SK-N-SH (cell line): ENCODE measurements at regions not wholly inside any gene's neighbourhood (a gene's known extent, or its start where the extent isn't known, plus 50 kb on each side); places are given as distances from the start of the nearest gene placed in this dataset.
"Not testable (repeated sequence)": the region's sequence is repeated elsewhere in the genome, so short reads cannot be mapped to it uniquely, and the experiment has no call there.

ENCODE experiments used
- CTCF ChIA-PET: fragments of 300-600, 350-600 bp; formaldehyde crosslinking; extraction: SDS; loops from one replicate; lab custom pipeline; 2021; lab: Yijun Ruan, JAX
- POLR2A ChIA-PET: fragments of 350-600 bp; sonication (Branson Sonifier 250); formaldehyde crosslinking; extraction: SDS; loops from one replicate; lab custom pipeline; 2020; ENCODE audit warnings: antibody characterized with exemption, inconsistent platforms; lab: Yijun Ruan, JAX
- DNase-seq: peaks from one replicate; pipeline ENCODE4 v3.0.0; 2012
- H2AFZ ChIP-seq: fragments of 200-600 bp; sonication (generic); 2 replicates; pipeline ENCODE4 v1.8.1; 2016; ENCODE audit warnings: antibody characterized with exemption, mild to moderate bottlenecking, low read depth
- H3F3A ChIP-seq: fragments of 200-600 bp; sonication (generic); replicated peaks from 2 replicates; pipeline ENCODE3; 2016; ENCODE audit warnings: antibody characterized with exemption, mild to moderate bottlenecking; ENCODE audit not compliant: insufficient read depth
- H3K27ac ChIP-seq, 2 experiments: fragments of 200-500 bp in 1 of 2; fragments of 200-600 bp in 1 of 2; sonication (Bioruptor generic) in 1 of 2; sonication (generic), shearing (Covaris generic) in 1 of 2; 2 replicates each; pipeline versions ENCODE4 v1.5.1 to v1.6.1; 2014 to 2016; ENCODE audit warnings: low read depth in 2 of 2, inconsistent platforms in 1 of 2, low read length in 1 of 2, mild to moderate bottlenecking in 1 of 2, mixed read lengths in 1 of 2
- H3K27me3 ChIP-seq: fragments of 200-600 bp; sonication (generic), shearing (Covaris generic); 2 replicates; pipeline ENCODE4 v1.6.1; 2016; ENCODE audit warnings: mixed run types; ENCODE audit not compliant: insufficient read depth
- H3K36me3 ChIP-seq, 2 experiments: fragments of 200-500 bp in 1 of 2; fragments of 200-600 bp in 1 of 2; sonication (Bioruptor generic) in 1 of 2; sonication (generic) in 1 of 2; replicated peaks in 1 of 2; 2 replicates each; pipeline versions ENCODE3 to v1.5.1; 2014 to 2016; ENCODE audit warnings: low read length in 1 of 2, mild to moderate bottlenecking in 1 of 2; ENCODE audit not compliant: insufficient read depth in 2 of 2, control insufficient read depth in 1 of 2
- H3K4me1 ChIP-seq, 2 experiments: fragments of 200-500 bp in 1 of 2; fragments of 200-600 bp in 1 of 2; sonication (Bioruptor generic) in 1 of 2; sonication (generic), shearing (Covaris generic) in 1 of 2; 2 replicates each; pipeline versions ENCODE4 v1.5.1 to v1.6.1; 2014 to 2016; ENCODE audit warnings: low read depth in 1 of 2, low read length in 1 of 2, mixed run types in 1 of 2; ENCODE audit not compliant: insufficient read depth in 2 of 2, control insufficient read depth in 1 of 2
- H3K4me2 ChIP-seq: fragments of 200-600 bp; sonication (generic), shearing (Covaris generic); 2 replicates; pipeline ENCODE4 v1.6.1; 2017; ENCODE audit warnings: mixed run types
- H3K4me3 ChIP-seq, 2 experiments: fragments of 200-500 bp in 1 of 2; fragments of 200-600 bp in 1 of 2; sonication (Bioruptor generic) in 1 of 2; sonication (generic), shearing (Covaris generic) in 1 of 2; 2 replicates each; pipeline versions ENCODE4 v1.5.1 to v1.8.1; 2014 to 2016; ENCODE audit warnings: low read depth in 2 of 2, inconsistent platforms in 1 of 2, low read length in 1 of 2, mild to moderate bottlenecking in 1 of 2, mixed read lengths in 1 of 2, moderate library complexity in 1 of 2
- H3K79me2 ChIP-seq: fragments of 200-600 bp; sonication (generic); 2 replicates; pipeline ENCODE4 v1.8.1; 2017; ENCODE audit warnings: mild to moderate bottlenecking; ENCODE audit not compliant: insufficient read depth
- H3K9ac ChIP-seq: fragments of 200-600 bp; sonication (generic); 2 replicates; pipeline ENCODE4 v1.6.1; 2017; ENCODE audit warnings: mixed run types
- H3K9me2 ChIP-seq: fragments of 200-600 bp; sonication (generic); 2 replicates; pipeline ENCODE4 v1.6.1; 2017; ENCODE audit warnings: mixed run types
- H3K9me3 ChIP-seq: fragments of 200-600 bp; sonication (generic); 2 replicates; pipeline ENCODE4 v1.6.1; 2017; ENCODE audit warnings: mixed run types, mild to moderate bottlenecking, moderate library complexity
- H4K20me1 ChIP-seq: fragments of 200-600 bp; sonication (generic); 2 replicates; pipeline ENCODE4 v1.6.1; 2017; ENCODE audit warnings: mild to moderate bottlenecking, mixed run types; ENCODE audit not compliant: insufficient read depth
- ELF1 ChIP-seq: IDR thresholded peaks from 2 replicates; pipeline ENCODE4 v1.4.0; 2012
- FOXJ3 ChIP-seq: sonication (generic); formaldehyde crosslinking; IDR thresholded peaks from 2 replicates; pipeline ENCODE4 v1.5.1; 2020; ENCODE audit warnings: mild to moderate bottlenecking, missing genetic modification reagents
- GABPA ChIP-seq: IDR thresholded peaks from 2 replicates; pipeline ENCODE4 v1.4.0; 2012; ENCODE audit warnings: low read depth, mild to moderate bottlenecking
- POLR2AphosphoS5 ChIP-seq: IDR thresholded peaks from 2 replicates; pipeline ENCODE4 v1.6.1; 2012; ENCODE audit warnings: low read depth, low read length
- RAD21 ChIP-seq: IDR thresholded peaks from 2 replicates; pipeline ENCODE4 v1.6.1; 2012; ENCODE audit warnings: mild to moderate bottlenecking, low read length
- REST ChIP-seq: IDR thresholded peaks from 2 replicates; pipeline ENCODE4 v1.6.1; 2012; ENCODE audit warnings: mild to moderate bottlenecking, low read depth, low read length, moderate library complexity
- RXRA ChIP-seq: IDR thresholded peaks from 2 replicates; pipeline ENCODE4 v1.4.0; 2012; ENCODE audit warnings: low read depth, mild to moderate bottlenecking, borderline replicate concordance
- SMC3 ChIP-seq: IDR thresholded peaks from 2 replicates; pipeline ENCODE4 v1.6.1; 2012; ENCODE audit warnings: low read depth, low read length, improper control_type of control experiment
- TAF1 ChIP-seq: IDR thresholded peaks from 2 replicates; pipeline ENCODE4 v1.6.1; 2012; ENCODE audit warnings: low read depth, mild to moderate bottlenecking, low read length, moderate library complexity, borderline replicate concordance
- TEAD4 ChIP-seq: IDR thresholded peaks from 2 replicates; pipeline ENCODE4 v1.4.0; 2012; ENCODE audit warnings: mild to moderate bottlenecking, borderline replicate concordance; ENCODE audit not compliant: insufficient read depth
- WGBS: methylation state at CpG from one replicate; pipeline ENCODE4 v1.1.6; 2017; ENCODE audit warnings: low lambda C conversion rate; 5-methylcytosine and 5-hydroxymethylcytosine counted together
- TF ChIP-seq, protein P1 (sequence below): fragments of 150-350 bp; IDR thresholded peaks from 2 replicates; pipeline ENCODE4 v1.6.1; 2017; ENCODE audit warnings: antibody characterized with exemption, low read length, low read depth, borderline replicate concordance
- TF ChIP-seq, protein P2 (sequence below): fragments of 200-600 bp; sonication (generic); IDR thresholded peaks from 2 replicates; pipeline ENCODE4 v1.6.1; 2017; ENCODE audit warnings: antibody characterized with exemption, mild to moderate bottlenecking, moderate library complexity
- TF ChIP-seq, protein P3 (sequence below): fragments of 150-350 bp; IDR thresholded peaks from 2 replicates; pipeline ENCODE4 v1.6.1; 2016; ENCODE audit warnings: mild to moderate bottlenecking, low read depth, low read length

GRCh38 chr2:103183061-103183460 lies 421.2 kb downstream of the TMEM182 start:
- no peak overlapping the region for H3K9ac ChIP-seq
- no peaks in the 10 kb centered on the region for H3K9me2 ChIP-seq
- H3K36me3 ChIP-seq: no peaks in the 10 kb centered on the region
- no peaks in the 10 kb centered on the region for H4K20me1 ChIP-seq
- no peak for DNase-seq
- TF ChIP-seq, protein P1, sequence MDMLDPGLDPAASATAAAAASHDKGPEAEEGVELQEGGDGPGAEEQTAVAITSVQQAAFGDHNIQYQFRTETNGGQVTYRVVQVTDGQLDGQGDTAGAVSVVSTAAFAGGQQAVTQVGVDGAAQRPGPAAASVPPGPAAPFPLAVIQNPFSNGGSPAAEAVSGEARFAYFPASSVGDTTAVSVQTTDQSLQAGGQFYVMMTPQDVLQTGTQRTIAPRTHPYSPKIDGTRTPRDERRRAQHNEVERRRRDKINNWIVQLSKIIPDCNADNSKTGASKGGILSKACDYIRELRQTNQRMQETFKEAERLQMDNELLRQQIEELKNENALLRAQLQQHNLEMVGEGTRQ: no peak
- TF ChIP-seq, protein P2, sequence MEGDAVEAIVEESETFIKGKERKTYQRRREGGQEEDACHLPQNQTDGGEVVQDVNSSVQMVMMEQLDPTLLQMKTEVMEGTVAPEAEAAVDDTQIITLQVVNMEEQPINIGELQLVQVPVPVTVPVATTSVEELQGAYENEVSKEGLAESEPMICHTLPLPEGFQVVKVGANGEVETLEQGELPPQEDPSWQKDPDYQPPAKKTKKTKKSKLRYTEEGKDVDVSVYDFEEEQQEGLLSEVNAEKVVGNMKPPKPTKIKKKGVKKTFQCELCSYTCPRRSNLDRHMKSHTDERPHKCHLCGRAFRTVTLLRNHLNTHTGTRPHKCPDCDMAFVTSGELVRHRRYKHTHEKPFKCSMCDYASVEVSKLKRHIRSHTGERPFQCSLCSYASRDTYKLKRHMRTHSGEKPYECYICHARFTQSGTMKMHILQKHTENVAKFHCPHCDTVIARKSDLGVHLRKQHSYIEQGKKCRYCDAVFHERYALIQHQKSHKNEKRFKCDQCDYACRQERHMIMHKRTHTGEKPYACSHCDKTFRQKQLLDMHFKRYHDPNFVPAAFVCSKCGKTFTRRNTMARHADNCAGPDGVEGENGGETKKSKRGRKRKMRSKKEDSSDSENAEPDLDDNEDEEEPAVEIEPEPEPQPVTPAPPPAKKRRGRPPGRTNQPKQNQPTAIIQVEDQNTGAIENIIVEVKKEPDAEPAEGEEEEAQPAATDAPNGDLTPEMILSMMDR: peak; percentile 38
- no peak overlapping the region for H3K4me2 ChIP-seq
- H3K79me2 ChIP-seq: no peaks in the 10 kb centered on the region
- no peaks in the 10 kb centered on the region for H3K27me3 ChIP-seq
- no peak overlapping the region for H3K27ac ChIP-seq
- H3F3A ChIP-seq: no peaks in the 10 kb centered on the region
- ChIA-PET POLR2A (no interaction called here), CTCF (no interaction called here)
- no peak overlapping the region for H2AFZ ChIP-seq
- no peaks in the 10 kb centered on the region for H3K9me3 ChIP-seq
- H3K4me3 ChIP-seq: no peak overlapping the region
- no peaks in the 10 kb centered on the region for H3K4me1 ChIP-seq
- WGBS: 7% methylated on average over 1 of the region's 1 CpG

DNA sequence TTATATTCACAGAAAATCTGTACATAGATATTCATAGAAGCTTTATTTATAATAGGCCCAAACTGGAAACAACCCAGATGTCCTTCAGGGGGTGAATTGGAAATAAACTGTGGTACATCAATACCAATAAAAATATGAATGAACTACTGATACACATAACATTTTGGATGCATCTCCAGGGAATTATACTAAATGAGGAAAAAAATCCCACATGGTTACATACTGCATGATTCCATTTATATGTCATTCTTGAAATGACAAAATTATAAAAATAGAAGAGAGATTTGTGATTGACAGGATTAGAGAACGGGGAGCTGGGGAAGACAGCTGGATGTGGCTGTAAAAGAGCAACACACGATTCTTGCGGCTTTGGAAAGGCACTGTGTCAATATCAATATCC lies 435.0 kb downstream of the TMEM182 start:
- TF ChIP-seq GABPA (no peak), FOXJ3 (no peak), SMC3 (no peak), TEAD4 (no peak), RXRA (no peak), ELF1 (no peak), RAD21 (no peak), POLR2AphosphoS5 (no peak), TAF1 (no peak), REST (no peak)
- TF ChIP-seq, protein P2: no peak
- TF ChIP-seq, protein P3, sequence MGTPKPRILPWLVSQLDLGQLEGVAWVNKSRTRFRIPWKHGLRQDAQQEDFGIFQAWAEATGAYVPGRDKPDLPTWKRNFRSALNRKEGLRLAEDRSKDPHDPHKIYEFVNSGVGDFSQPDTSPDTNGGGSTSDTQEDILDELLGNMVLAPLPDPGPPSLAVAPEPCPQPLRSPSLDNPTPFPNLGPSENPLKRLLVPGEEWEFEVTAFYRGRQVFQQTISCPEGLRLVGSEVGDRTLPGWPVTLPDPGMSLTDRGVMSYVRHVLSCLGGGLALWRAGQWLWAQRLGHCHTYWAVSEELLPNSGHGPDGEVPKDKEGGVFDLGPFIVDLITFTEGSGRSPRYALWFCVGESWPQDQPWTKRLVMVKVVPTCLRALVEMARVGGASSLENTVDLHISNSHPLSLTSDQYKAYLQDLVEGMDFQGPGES: no peak
- Histone ChIP-seq H3K9me2 (no peaks in the 10 kb centered on the region), H4K20me1 (no peaks in the 10 kb centered on the region), H2AFZ (no peak overlapping the region), H3K4me1 (no peaks in the 10 kb centered on the region), H3K9ac (no peak overlapping the region), H3K27me3 (no peaks in the 10 kb centered on the region), H3F3A (no peaks in the 10 kb centered on the region), H3K27ac (no peak overlapping the region), H3K9me3 (no peaks in the 10 kb centered on the region), H3K4me2 (no peak overlapping the region), H3K4me3 (no peak overlapping the region), H3K36me3 (no peaks in the 10 kb centered on the region), H3K79me2 (no peaks in the 10 kb centered on the region)
- POLR2A ChIA-PET: no interaction called here
- 3% methylated on average over 3 of the region's 3 CpGs for WGBS
- no peak for DNase-seq
- CTCF ChIA-PET: no interaction called here

- H4K20me1 ChIP-seq, H3K27me3 ChIP-seq, CTCF ChIA-PET, H3K4me1 ChIP-seq, H3K36me3 ChIP-seq, H3F3A ChIP-seq, H3K4me3 ChIP-seq, H3K9me2 ChIP-seq, H3K27ac ChIP-seq, H3K4me2 ChIP-seq, H3K9me3 ChIP-seq, H3K79me2 ChIP-seq, H3K9ac ChIP-seq, POLR2A ChIA-PET, H2AFZ ChIP-seq, DNase-seq: not testable (repeated sequence)
- 8% methylated on average over 3 of the region's 4 CpGs for WGBS
These were observed 438.9 kb downstream of the TMEM182 start for GRCh38 chr2:103200774-103201173.
